ENCODE measurements at regions not wholly inside any gene's neighbourhood (a gene's known extent, or its start where the extent isn't known, plus 50 kb on each side); places are given as distances from the start of the nearest gene placed in this dataset.

- Histone ChIP-seq H3K9me3 (ENCODE audit: control extremely low read depth in 1 of 3, control insufficient read depth in 2 of 3, insufficient read depth in 1 of 3, low read length in 2 of 3) (no peaks in the 10 kb centered on the region), H3K36me3 (replicated peaks in 1 of 2; ENCODE audit: control extremely low read depth in 1 of 2, control insufficient read depth in 1 of 2, extremely low read depth in 1 of 2, insufficient read depth in 2 of 2, low read length in 1 of 2) (no peaks in the 10 kb centered on the region), H3K9ac (ENCODE audit: low read length) (no peak overlapping the region), H2AFZ (ENCODE audit: insufficient read depth, low read depth, low read length, poor library complexity, severe bottlenecking) (no peak overlapping the region), H3K4me1 (ENCODE audit: control insufficient read depth in 2 of 2, insufficient read depth in 2 of 2, low read length in 2 of 2) (no peaks in the 10 kb centered on the region), H3K4me2 (replicated peaks; ENCODE audit: low read depth, low read length, poor library complexity, severe bottlenecking) (no peak overlapping the region), H4K20me1 (ENCODE audit: control insufficient read depth, insufficient read depth, low read length, poor library complexity, severe bottlenecking) (no peaks in the 10 kb centered on the region), H3K27ac (ENCODE audit: low read length in 2 of 2) (no peak overlapping the region), H3K4me3 (ENCODE audit: control extremely low read depth in 1 of 5, extremely low read depth in 1 of 5, insufficient read depth in 1 of 5, low read depth in 2 of 5, low read length in 4 of 5) (no peak overlapping the region), H3K27me3 (replicated peaks in 1 of 4; ENCODE audit: control extremely low read depth in 1 of 4, control insufficient read depth in 3 of 4, insufficient read depth in 4 of 4, low read length in 3 of 4) (peaks cover 0 to 35% (median 26%) of the 10 kb centered on the region in 4 experiments), H3K79me2 (ENCODE audit: control insufficient read depth, insufficient read depth, low read length) (no peaks in the 10 kb centered on the region)
- intact Hi-C loops (cut with micrococcal nuclease) = no loop called here
- TF ChIP-seq CTCF (IDR thresholded peaks at IDR 0.05) (no peak), EZH2 (IDR thresholded peaks at IDR 0.05; ENCODE audit: borderline replicate concordance, insufficient read depth, low read depth, low read length, poor library complexity, severe bottlenecking) (no peak)
- CTCF ChIA-PET = interaction anchor here (1.4 kb wide), 1 partner anchor 157 kb away, joined by 3 read pairs; no protein-coding TSS in a partner anchor
- Mint-ChIP-seq H3K27me3 (peaks cover 66% of the 10 kb centered on the region), H3K4me1 (no peaks in the 10 kb centered on the region), H3K9me3 (ENCODE audit: insufficient read depth) (no peaks in the 10 kb centered on the region), H3K27ac (no peak overlapping the region), H3K4me3 (no peak overlapping the region)
- DNase-seq (no peak), ATAC-seq (ENCODE audit: low read depth) (no peak)
- 100% methylated on average over 2 of the region's 3 CpGs for WGBS (ENCODE audit: insufficient coverage)
- POLR2A ChIA-PET = no interaction called here
Measured at GRCh38 chr7:26535483-26536007, 243.9 kb downstream of the SNX10 start.

- Mint-ChIP-seq H3K27ac (no peak overlapping the region), H3K4me3 (no peak overlapping the region), H3K27me3 (peaks cover 67% of the 10 kb centered on the region), H3K9me3 (ENCODE audit: insufficient read depth) (no peaks in the 10 kb centered on the region), H3K4me1 (no peaks in the 10 kb centered on the region)
- CTCF ChIA-PET = no interaction called here
- intact Hi-C loops (cut with micrococcal nuclease) = no loop called here
- Histone ChIP-seq H2AFZ (ENCODE audit: insufficient read depth, low read depth, low read length, poor library complexity, severe bottlenecking) (no peak overlapping the region), H3K9ac (ENCODE audit: low read length) (no peak overlapping the region), H4K20me1 (ENCODE audit: control insufficient read depth, insufficient read depth, low read length, poor library complexity, severe bottlenecking) (no peaks in the 10 kb centered on the region), H3K27me3 (replicated peaks in 1 of 4; ENCODE audit: control extremely low read depth in 1 of 4, control insufficient read depth in 3 of 4, insufficient read depth in 4 of 4, low read length in 3 of 4) (peaks cover 0 to 31% (median 21%) of the 10 kb centered on the region in 4 experiments), H3K4me1 (ENCODE audit: control insufficient read depth in 2 of 2, insufficient read depth in 2 of 2, low read length in 2 of 2) (no peaks in the 10 kb centered on the region), H3K4me3 (ENCODE audit: control extremely low read depth in 1 of 5, extremely low read depth in 1 of 5, insufficient read depth in 1 of 5, low read depth in 2 of 5, low read length in 4 of 5) (no peak overlapping the region), H3K79me2 (ENCODE audit: control insufficient read depth, insufficient read depth, low read length) (no peaks in the 10 kb centered on the region), H3K4me2 (replicated peaks; ENCODE audit: low read depth, low read length, poor library complexity, severe bottlenecking) (no peak overlapping the region), H3K36me3 (replicated peaks in 1 of 2; ENCODE audit: control extremely low read depth in 1 of 2, control insufficient read depth in 1 of 2, extremely low read depth in 1 of 2, insufficient read depth in 2 of 2, low read length in 1 of 2) (no peaks in the 10 kb centered on the region), H3K27ac (ENCODE audit: low read length in 2 of 2) (no peak overlapping the region), H3K9me3 (ENCODE audit: control extremely low read depth in 1 of 3, control insufficient read depth in 2 of 3, insufficient read depth in 1 of 3, low read length in 2 of 3) (no peaks in the 10 kb centered on the region)
- no peak for ATAC-seq (ENCODE audit: low read depth)
- POLR2A ChIA-PET = no interaction called here
- TF ChIP-seq EZH2 (IDR thresholded peaks at IDR 0.05; ENCODE audit: borderline replicate concordance, insufficient read depth, low read depth, low read length, poor library complexity, severe bottlenecking) = no peak
- TF ChIP-seq CTCF (IDR thresholded peaks at IDR 0.05) = no peak
- no peak for DNase-seq
- WGBS (ENCODE audit: insufficient coverage) = 77% methylated on average over 6 of the region's 7 CpGs
Measured at GRCh38 chr7:26538216-26538615, 246.6 kb downstream of the SNX10 start.

All from B cell (primary cell).